GM19324 (cell line): ENCODE measurements at regions not wholly inside any gene's neighbourhood (a gene's known extent, or its start where the extent isn't known, plus 50 kb on each side); places are given as distances from the start of the nearest gene placed in this dataset.
"Not testable (repeated sequence)": the region's sequence is repeated elsewhere in the genome, so short reads cannot be mapped to it uniquely, and the experiment has no call there.

Source experiments
- ATAC-seq: cut with Tn5 transposase; IDR thresholded peaks from one replicate; pipeline ENCODE4 v1.9.1; 2021; ENCODE audit warnings: mild to moderate bottlenecking, moderate library complexity; ENCODE audit not compliant: unreplicated experiment, low FRiP score

DNA sequence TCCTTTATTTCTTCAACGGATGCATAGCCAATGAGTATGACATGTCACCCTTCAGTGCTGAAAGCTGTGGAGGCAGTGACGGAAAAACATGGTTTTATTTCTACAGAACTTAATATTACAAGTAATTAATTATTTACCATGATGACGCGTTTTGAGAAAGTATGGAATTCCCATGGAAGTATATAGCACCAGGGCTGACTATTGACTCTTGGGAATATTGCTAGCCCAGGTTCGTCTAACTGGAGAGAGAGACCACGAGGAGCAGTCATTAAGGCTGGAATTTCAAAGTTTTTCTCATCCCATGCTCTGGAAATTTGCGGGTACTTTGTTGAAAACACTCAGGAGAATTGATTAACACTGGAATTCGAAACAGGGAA lies 155.2 kb upstream of the PRSS16 start:
- no peak for ATAC-seq

DNA sequence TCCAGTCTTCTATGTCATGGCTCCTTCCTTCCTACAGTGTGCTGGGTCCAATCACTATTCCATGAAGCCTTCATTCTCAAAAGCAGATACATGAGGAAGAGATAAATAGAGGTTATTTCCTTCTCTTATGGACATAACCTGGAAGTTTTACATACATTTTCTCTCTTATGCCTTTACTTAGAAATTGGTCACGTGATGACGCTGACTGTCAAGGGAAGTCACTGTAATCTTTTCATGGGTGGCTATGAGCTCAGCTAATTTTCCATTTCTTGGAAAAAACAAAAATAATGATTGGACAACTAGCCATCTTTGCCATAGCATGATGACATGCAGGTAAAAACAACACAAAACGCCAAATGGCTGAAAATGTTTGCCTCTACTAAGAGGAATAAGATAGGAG lies 151.6 kb upstream of the PRSS16 start:
- ATAC-seq: no peak

DNA sequence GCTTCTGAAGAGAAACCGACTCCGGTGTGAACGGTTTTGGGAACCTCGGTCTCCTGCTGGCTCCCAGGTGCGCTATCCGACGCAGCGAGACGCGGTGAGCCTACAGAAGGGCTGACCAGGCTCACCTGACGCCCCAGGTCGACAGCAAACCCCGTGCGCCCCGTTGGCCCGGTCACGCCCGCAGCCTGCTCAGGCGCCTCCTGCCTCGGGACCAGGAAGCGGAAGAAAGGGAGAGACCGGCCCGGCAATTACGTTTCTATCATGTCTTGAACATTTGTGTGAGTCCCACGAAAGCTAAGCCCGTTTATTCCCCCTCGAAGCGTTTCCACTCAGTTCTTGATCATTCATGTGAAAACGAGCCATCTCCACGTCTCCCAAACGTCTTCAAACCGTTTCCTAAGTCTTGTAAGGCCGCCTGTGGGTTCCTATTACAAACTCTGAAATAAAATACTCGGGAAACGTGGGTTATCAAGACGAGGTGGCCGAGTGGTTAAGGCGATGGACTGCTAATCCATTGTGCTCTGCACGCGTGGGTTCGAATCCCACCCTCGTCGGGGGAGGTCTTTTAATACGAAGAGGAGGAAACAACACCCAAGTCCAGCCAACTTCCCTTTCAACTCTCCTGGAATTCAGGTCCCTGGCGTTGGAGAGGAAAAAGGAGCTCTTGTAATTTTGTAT lies 150.5 kb upstream of the PRSS16 start:
- no peak for ATAC-seq

DNA sequence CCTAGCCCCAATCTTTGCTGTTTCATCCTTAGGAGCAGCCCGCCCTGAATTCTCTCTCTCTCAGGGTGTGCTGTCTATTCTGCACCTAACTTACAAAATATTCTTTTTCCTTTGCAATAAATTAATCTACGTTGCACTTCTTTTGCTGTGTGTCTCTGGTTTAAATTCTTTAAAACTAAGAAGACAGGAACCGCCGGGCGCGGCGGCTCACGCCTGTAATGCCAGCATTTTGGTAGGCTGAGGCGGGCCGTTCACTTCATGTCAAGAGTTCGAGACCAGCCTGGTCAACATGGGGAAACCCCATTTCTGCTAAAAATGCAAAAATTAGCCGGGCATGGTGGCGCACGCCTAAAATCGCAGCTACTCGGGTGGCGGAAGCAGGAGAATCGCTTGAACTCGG lies 148.5 kb upstream of the PRSS16 start:
- no peak for ATAC-seq

DNA sequence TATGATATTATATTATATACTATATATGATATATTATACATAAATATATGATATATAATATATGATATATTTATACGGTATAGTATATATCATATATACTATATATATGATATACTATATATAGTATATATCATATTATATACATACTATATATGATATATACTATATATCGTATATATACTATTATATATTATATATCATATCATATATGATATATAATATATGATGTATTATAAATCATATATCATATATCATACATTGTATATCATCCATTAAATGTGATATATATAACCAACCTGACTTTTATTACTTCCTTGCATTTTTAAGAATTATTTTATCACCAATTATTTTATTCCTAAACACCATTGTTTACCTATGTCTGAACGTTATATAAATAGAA lies 146.6 kb upstream of the PRSS16 start:
- ATAC-seq: no peak

DNA sequence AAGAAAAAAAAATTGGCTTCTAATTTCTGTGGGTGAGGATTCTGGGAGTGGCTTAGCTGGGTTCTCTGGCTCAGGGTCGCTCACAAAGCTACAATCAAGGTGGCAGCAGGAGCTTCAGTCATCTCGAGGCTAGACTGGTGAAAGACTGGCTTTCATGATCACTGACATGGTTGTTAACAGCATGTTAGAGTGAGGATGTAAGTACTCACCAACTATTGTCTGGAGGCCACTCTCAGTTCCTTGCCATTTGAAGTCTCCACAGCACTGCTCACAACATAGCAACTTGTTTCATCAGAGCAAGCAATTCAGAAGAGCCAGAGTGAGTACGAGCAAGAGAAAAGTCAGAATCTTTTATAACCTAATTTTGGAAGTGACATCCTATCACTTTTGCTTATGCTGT lies 145.7 kb upstream of the PRSS16 start:
- no peak for ATAC-seq

DNA sequence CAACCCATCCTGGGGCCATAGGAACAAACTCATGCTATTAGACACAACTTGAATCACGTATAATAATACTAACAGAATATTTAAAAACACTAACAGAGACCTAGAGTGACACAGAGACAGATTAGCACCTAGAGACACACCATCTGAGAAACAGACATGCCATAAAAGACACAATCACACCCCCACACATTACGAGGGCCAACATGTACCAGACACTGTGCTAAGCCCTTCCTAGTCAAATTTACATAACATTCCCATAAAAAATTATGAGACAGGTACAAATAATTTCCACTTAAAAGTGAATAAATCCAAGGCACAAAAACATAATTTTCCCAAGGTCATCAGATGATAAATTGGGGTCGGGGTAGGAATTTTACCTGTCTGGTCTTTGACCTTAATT lies 141.1 kb upstream of the PRSS16 start:
- ATAC-seq: no peak

DNA sequence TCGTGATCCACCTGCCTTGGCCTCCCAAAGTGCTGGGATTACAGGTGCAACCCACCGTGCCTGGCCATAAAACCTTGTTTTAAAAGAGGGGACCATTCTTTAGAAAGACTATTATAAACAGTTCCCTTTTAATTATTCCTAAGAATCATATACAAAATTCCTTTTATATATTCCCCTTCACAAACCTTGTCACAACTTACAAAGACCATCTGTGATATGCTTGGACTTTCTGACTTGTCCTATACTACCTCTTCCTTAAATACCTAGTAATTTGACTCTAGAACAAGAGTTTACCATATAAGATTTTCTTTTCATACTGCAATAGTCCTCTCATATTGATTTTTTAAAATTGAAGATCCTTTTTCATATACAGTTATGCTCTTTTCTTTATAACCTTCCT lies 135.8 kb upstream of the PRSS16 start:
- ATAC-seq: no peak

DNA sequence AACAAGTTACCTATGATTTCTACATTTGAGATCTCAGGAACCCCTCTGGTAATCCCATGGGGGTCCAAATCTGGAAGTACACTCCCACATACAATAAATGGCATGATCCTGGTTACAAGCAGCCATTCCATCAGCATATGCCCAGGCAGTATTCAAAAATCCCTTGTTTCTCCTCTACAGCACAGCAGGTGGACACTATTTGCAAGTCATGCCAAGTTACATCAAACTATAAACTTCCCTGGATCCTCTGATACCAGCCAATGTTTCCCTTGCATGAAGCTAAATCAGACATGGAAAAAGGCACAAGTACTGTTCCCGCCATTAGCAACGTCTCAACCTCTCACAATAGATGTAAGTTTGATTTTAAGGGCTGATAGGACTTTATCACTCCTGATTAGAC lies 134.5 kb upstream of the PRSS16 start:
- ATAC-seq: no peak

DNA sequence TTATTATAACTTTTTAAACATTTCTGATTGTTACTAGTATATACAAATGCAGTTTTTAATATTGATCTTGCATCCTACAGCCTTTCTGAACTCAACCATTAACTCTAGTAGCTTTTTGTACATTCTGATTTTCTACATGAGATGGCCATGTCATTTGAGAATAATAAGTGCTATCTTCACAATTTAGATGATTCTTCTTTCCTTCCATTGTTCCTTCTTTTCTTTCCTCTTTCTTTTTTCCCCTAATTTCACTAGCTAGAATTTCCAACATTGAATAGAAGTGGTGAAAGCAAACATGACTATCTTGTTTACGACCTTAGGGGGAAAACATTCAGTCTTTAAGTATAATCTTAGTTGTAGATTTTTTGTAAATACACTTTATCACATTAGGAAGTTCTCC lies 128.2 kb upstream of the PRSS16 start:
- no peak for ATAC-seq

DNA sequence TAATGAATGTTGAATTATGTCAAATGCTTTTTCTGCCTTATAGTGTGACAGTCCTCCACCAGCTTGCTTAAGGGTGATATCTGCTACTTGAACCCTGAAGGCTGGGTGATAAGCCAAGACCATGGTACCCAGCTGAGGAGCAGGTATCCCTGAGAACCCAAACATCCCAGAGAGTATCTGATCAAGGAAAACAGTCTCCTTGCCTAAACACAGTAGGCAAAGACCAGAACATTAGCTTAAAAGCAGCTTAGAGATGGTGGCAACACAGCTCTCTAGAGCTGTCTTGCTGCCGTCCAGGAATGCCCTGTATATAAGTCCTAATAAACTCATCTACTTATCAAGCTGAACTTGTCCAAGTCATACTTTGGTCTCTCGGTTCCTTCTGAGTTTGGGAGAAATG lies 127.7 kb upstream of the PRSS16 start:
- ATAC-seq: no peak

DNA sequence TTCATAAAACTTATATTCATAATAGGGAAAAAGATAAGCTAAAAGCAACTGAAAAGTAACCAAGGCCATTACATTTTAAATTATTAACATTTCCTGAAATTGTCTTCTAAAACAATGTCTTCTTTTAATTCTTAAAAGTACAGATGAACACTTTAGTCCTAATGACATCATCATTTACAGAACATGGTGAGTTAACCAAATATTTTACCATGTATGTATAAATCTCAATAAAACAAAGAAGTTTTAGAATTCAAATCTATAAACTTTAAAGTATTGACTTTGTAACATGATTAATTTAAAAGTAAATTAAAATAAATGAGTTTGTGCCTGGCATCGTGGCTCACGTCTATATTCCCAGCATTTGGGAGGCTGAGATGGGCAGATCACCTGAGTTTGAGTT lies 125.9 kb upstream of the PRSS16 start:
- ATAC-seq: no peak

DNA sequence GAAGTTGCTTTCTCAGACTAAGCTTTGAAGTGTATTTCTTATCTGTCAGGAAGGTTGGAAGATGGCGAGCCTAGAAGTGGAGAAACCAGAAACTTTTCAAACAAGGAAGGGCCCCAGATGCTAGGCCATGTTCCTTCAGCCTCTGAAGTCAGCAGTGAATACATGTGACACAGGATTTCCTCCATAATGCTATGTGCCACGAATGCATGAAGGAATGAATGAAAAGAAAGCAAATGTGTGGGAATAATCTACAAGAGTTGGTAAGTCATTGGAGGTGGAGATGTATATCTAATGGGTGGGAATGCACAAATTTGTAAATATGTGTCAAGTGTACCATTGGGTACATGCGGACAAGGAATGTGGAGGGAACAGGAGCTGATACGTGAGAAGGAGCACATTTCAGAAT lies 123.2 kb upstream of the PRSS16 start:
- no peak for ATAC-seq

DNA sequence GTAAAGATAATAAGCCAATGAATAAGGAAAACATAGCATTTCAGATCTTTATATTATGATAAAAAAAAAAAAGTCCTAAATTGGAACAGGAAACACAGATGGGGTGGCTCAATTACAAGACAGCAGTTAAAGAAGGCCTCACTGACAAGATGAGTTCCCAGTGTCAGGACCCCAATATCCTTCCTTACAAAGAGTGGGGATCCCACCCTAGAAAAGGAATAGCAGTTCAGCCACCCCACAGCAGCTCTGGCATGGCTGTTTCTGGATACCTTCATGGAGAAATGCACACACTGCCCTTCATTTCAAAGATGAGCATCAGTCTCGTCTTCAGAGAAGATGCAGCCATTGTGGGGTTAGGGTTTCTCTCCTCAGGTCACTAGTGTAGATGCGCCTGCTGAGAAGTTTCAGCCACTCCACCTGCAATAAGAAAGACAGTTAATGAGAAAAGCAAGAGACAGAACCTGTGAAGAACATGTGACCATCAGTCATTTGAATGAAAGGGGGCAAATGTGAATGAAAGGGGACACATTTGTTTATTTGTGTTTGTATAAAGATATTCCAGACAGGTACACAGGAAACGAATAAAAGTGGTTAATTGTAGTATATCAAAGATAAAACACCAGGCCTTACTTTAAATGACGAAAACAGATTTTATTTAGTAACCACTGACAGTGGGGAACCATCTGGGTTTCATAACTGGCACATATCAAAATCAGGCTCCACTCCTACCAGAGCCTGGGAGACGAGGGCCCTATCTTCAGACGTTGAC lies 121.3 kb upstream of the PRSS16 start:
- no peak for ATAC-seq

DNA sequence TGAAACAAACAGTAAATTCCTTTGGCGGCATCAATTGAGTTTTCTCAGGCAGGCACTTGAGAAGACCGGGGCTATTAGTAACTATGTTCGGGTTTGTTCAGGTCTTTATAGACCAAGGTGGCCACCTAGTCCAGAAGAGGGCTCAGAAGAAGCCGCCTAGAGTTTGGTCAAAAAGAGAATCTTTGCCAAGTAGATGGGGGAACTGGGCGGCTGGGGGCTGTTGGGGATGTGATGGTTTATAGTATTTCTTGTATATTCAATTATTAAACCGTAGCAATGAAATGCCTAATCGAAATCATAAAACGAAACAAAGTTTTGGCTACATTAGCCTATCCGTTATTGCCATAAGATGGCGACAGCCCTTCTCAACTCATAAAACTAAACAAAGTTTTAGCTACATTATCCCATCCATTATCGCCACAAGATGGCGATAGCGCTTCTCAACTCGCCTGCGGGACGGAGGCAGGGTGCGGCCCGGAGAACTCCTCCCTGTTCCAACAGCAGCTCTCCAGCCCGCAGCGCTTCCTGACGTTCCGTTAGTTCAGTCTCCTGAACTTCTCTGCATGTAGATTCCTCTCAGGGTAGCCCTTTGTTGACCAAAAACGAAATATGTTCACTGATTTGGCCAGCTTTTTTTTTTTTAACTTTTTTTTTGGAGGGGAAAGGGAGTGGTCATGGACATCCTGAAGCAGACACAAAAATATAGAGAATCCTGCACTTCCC lies 120.5 kb upstream of the PRSS16 start:
- ATAC-seq: peak; percentile 61

DNA sequence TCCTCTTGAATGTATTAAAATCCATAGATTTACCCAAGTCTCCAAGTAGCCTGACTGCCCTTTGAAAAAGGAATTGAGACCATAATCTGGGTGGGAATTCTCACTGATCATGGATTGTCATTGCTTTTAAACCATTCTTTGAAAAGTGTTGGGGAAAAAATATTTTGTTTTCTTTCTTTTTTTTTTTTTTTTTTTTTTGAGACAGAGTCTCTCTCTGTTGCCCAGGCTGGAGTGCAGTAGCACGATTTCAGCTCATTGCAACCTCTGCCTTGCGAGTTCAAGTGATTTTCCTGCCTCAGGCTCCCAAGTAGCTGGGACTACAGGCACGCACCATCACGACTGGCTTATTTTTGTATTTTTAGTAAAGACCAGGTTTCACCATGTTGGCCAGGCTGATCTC lies 119.6 kb upstream of the PRSS16 start:
- ATAC-seq: not testable (repeated sequence)

DNA sequence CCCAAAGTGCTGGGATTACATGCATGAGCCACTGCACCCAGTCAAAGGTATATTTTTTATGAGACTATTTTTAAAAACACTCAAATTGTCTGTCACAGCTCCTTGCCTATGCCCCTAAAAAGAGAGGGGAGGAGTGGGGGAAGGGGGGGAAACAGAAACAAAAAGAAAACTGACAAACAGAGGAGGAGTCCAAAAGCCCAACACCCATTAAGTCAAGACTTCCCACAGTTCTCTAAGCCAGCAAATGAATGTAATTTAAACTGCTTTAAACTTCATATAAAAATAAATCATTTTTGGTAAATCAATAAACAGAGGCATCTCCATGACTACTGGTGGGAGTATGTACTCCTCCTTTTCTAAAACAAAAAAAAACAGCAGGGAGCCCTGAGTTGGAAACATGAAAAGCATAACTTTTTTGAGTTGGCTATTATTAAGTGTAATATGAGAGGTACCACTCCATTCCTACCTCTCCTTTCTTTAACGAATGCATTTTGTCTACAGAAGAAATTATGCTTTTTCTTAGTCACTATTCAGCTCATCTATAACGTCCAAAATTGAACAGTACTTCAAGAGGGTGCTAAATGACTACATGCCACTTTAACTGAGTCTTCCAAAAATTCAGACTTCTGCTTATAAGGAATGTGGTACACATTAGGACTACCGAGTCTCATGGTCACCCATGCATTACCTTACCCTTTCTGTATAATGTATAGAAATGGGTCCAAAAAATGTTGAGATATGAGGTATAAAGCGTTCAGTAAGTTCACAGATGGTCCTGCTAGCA lies 119.0 kb upstream of the PRSS16 start:
- ATAC-seq: no peak

DNA sequence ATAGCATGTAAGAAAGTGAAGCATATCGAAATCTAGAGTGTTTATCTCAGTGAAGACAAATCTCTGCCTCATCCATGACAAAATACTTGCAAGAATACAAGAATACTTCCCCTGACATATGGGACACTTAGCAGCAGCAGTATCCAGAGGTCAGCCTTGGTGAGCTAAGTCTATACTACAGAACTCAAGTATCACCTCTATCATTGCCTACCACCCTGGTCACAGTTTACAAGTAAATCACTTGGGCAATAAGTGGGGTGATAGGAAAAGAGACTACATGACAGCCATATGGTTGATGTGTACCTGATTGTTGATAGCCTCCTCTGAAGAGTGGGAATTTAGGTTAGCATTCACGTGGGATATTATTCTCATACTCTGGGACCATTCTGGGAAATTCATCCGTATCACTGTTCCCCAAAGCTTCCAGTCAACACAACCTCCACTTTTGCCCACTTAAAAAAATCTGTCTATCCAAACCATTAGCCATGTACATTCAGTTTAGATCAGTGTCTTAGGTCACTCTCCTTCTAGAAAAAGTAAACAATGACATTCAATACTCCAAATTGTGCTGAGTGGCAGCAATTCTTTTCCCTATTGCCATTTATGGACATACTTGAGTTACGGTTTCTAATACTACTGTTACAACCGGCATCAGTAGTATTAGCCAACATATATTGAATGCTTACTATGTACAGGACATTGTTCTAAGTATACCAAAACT lies 118.2 kb upstream of the PRSS16 start:
- ATAC-seq: no peak

DNA sequence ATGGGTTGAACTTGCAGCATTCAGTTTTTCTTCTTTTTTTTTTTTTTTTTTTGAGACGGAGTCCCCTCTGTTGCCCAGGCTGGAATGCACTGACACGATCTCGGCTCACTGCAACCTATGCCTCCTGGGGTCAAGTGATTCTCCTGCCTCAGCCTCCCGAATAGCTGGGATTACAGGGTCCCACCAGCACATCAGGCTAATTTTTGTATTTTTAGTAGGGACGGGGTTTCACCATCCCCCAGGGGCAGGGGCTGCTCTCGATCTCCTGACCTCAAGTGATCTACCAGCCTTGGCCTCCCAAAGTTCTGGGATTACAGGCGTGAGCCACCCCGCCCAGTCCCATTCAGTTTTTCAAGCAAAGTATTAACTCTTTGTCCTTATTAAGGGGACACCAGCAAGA lies 117.6 kb upstream of the PRSS16 start:
- ATAC-seq: no peak

DNA sequence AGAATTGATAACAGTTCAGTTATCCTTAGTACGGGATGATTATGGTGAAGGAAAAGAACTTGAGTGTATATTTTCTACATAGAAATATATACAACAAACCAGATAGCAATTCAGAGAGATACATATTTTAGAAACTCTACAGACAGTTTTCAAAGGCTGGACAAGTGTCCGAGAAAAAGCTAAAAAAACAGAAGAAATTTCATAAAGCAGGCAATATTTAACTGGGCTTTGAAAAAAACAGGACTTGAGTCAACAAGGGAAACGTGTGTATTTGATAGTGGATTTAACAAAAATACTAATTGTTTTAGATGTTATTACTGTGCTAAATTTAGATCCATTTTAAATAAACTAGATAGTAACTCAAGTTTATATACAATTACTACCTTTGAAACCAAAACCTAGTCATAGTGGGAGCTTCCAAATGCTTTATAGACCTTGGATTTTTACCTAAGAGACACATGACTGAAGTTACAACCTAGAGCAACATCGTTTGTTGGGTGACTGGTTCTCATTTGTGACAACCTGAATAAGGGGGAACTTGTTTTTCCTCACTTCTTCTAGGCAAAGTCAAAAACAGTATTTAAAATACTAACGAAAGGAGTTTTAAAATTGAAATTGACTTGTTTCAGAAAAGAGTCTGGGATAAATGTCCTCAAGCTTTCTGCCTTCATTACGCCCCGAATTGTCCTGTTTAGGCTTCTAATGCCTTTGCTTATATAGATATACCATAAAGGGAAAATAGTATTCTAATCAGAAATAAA lies 116.7 kb upstream of the PRSS16 start:
- no peak for ATAC-seq
